ENCODE measurements at regions not wholly inside any gene's neighbourhood (a gene's known extent, or its start where the extent isn't known, plus 50 kb on each side); places are given as distances from the start of the nearest gene placed in this dataset.
A peak's percentile ranks its signal among the peaks of the same experiment; 100 is the strongest.

DNA sequence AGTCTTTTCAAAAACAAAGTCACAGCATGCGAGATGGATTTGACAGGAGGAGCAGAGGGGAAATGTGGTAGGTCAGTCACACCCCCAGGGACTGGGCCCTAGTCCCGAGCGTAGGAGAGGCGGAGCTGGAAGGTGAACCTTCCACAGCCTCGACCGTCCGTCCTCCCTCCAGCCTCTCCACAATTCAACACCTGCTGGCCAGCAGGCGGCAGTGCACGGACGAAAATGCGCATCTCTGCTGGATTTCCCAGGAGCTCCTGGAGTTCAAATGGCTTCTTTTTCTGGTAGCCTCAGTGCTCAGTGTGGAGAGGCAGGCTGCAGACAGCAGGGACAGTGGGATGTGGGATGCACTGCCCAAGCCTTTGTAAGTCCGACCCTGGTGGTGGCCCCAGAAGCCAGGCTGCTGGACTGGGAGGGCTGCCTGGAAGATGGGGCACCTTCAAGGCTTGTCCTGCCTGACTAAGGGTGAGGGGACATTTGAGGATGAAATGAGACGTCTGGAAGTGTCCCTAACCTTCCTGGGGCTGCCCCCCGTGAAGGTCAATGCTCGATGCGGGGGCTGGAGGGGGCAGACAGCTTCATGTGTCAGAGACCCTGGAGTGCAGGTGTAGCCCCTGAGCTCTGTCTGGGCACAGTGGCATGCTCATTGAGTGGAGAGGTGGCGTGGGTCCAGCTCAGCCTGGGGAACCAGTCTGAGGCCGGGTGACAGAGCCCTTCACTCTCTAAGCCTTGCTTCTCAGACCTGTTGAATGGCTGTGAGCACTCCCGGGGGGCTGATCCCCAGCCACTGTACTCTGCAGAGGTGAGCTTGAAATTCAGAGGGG is 189.5 kb downstream of the TFCP2L1 start:
- DNase-seq (ENCODE audit: low spot score) = peak; percentile 47

DNA sequence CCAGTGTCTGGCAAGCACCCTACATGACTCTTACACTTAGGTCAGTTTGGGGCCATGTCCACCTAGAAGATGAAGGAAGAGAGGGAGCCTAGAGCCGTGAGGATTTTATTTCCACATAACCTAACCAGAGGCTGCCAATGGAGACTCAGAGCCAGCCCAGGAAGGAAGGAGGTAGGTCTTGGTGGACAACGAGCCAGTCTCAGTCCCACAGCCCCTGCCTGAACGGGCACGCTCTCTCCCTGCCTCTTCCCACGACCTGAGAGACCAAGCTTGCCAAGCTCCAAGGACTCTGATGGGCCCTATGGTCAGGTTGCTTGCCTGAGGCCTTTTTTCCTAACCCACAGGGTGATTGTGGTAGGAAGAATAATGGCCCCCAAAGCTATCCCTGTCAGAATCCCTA is 188.4 kb downstream of the TFCP2L1 start:
- no peak for DNase-seq (ENCODE audit: low spot score)

DNA sequence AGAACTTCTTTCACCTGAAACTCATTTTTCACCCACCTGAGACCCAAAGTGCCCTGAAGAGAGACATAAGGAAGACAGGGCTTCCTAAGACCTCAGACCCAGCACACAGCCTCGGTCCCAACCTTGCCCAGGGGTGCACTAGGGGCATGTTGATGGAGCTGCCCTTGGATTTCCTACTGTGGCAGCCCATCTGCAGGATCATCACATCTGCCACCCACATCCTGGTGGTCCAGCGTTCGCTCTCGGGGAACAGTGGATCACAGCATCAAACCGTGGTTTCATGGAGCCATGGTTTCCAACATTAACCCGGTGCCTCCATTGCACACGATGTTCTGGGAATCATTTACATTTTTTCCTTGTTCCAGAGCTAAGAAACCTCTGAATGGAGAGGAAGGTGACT is 186.4 kb downstream of the TFCP2L1 start:
- DNase-seq (ENCODE audit: low spot score) = no peak

DNA sequence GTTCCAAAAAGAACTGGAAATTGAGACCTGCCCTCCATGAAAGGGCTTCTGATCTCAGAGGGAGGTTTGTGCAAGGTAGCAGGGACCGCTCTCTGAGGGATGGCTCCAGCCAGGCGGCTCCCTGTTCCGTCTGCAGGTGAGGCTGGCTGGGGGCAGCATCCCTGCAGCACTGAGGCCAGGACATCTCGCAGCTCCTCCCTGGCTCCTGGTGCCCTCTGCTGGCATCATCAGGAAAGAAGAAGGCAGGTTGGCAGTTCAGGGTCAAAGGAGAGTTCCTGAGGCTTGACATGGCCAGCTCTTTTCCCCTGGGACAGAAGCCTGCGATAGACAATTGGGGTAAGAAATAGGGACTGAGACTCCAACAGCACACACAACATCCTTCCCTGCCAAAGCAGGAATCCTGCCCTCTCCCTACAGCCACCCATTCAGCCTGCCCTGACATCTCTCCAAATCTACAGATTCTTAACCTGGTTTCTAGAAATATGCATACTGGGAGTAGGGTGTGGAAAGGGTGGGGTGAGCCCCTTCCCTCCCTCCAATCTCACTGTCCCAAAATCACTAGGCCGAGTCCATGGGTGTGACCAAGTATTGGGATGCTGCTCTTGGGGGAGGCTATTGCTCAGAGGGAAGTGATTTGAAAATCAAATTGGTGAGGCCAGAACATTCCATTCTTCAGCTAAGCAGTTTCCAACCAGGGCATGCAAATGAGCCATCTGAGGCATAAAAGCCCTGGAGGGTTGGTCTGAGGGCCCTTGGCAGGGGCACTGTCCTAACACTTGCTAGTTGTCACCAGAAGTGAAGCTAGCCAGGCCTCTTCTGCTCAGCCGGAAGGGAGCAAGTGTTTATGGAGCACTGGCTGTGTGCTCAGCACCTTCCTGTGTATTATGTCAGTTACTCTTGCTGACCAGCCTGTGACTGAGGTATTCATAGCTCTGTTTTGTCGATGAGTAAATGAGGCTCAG is 185.4 kb downstream of the TFCP2L1 start:
- peak; percentile 55 for DNase-seq (ENCODE audit: low spot score)

DNA sequence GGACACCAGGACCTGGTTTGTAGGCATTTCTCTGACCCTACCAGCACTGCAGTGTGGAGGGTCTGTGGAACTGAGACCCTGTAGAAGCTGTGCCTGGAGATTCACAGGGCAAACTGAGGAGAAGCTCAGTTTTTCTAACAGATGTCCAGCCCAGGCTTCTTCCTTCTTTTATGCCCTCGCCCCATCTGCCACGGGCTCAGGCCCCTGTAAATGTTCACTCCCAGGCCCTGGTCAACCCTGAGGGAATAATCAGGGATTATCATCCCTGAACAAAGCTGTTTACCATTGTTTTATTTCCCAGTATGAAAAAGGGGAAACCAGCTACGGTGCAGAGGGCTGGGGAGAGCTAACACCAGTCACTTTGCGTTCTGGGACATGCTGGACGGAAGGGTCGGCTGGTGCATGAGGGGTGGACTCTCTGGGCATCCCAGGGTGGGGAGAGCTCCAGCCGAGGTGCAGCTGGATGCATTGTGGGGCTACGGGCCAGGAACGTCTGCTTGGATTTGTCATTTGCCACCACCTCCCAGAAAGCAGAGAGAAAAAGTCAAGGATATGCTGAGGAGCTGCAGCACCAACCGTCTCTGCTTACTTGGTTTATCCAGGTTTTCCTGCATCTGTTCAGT is 183.8 kb downstream of the TFCP2L1 start:
- no peak for DNase-seq (ENCODE audit: low spot score)

DNA sequence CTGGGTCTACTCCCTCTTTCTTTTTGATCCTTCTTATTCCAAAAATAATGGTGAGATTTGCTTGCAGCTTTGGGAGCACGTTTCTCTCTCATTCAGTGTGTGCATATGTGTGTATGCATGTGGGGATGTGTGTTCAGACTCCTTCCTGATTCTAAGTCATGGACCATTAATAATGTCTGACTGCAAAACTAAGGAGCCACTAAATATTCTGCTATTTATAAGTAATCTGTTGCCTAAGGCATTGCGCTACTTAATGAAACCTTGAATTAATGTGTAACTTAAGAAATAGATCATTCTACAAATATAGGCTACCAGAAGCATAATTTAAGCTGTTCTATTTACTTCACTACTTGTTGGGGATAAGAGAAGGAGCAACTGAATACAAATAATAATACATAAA is 182.1 kb downstream of the TFCP2L1 start:
- DNase-seq (ENCODE audit: low spot score) = no peak

DNA sequence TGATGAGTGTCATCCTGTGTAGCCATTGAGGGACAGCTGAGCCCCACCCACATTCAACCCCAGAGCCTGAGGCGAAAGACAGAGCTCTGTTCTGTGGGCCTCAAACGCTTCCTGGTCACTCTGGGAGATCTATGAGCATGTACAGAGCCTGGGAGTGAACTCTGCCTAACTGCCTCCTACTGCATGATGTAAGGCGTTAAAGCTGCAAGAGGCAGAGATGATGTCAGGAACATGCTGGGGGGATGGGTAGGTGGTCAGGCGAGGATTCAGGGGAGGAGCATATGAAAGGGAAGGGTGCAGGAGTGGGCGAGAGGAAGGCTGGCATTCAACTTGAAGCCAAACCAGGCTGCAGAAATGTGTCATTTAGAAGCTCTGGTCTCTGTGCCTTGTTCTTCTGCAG is 181.0 kb downstream of the TFCP2L1 start:
- no peak for DNase-seq (ENCODE audit: low spot score)

DNA sequence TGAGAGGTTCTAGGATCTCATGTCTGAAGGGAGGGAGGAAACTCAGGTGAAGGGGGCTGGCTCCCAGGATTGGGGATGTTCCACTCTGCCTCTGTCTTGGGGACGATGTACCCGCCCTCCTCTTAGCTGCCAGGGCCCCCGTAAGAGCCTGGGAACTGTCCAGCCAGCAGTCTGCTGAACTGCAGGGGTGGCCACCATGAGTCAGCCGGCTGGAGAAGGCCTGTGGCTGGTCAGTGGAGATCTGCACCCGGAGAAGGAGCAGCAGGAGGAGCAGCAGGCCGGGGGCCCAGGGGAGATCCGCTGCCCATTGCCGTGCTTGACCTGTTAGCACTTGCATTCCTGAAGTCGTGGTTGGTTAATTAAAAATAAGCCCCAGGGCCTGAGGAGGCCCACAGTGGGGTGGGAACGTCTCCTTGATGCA is 180.3 kb downstream of the TFCP2L1 start:
- no peak for DNase-seq (ENCODE audit: low spot score)

DNA sequence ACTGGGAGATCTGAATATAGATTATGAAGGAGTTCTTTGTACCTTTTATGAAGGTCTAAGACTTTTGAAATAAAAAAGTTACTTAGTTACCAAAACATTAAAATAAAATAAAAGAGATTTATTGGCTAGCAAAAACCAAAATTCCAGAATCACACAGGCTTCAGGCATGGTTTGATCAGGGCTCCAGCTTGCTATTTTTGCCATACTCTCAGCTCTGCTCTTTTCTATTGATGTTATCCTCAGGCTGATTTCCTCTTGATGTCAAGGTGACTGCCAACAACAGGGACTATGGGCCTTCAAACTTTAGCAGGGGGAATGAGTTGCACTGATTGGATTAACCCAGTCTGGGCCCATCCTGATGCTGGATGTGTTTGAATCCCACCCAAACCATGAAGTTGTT is 174.1 kb downstream of the TFCP2L1 start:
- DNase-seq (ENCODE audit: low spot score) = no peak

DNA sequence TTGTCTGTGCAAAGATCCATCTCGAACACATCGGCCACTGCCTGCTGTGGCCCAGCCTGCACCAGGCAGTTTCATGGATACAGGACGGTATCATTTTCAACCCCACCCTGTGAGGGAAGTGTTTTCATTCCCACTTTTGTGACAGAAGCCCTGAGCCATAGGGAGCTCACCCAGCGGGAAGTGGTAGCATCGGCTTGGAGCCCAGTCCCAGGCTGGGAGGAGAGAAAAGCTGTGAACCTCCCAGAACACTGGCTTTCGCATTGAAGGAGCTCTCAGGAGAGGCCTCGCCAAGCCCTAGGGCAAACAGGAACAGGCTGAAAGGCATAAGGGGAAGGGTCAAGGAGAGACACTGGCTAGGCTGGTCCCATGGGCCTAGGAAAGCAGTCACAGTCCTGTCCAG is 166.1 kb downstream of the TFCP2L1 start:
- DNase-seq (ENCODE audit: low spot score) = no peak

DNA sequence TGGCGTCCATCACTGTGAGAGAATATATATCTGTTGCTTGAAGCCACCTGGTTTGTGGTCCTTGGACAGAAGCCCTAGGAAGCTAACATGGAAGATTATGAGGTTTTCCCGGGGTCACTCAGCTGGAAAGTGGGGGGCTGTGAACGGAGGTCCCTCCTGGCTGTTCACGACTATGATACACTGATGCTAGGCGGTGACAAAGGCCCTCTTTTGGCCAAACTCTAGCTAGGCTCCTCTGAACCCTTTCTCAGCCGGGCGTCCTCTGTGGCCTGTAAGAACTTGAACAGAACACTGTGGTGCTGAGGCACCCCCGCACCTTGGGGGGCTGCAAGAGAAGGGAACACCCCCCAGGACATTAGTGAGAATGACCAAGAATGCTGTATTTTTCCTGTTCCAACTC is 164.6 kb downstream of the TFCP2L1 start:
- no peak for DNase-seq (ENCODE audit: low spot score)

DNA sequence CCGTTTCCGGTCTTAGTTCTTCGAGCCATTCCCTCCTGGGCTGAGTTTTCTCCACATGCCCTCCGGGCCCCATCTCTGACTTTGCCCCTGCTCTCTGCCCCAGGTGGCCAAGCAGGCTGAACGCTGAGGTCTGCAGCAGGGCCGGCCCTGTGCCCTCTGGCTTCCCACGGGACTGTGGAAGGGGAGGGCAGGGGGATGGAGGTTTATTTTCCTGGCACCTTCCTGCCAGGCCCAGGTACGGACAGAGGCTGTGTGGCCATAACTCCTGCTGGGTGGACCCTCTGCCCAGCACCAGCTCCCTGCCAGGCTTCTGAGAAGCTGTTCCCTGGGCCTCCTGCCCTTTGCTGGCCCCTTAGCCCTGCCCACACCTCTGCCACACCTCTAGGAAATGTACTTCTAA is 164.0 kb downstream of the TFCP2L1 start:
- no peak for DNase-seq (ENCODE audit: low spot score)

DNA sequence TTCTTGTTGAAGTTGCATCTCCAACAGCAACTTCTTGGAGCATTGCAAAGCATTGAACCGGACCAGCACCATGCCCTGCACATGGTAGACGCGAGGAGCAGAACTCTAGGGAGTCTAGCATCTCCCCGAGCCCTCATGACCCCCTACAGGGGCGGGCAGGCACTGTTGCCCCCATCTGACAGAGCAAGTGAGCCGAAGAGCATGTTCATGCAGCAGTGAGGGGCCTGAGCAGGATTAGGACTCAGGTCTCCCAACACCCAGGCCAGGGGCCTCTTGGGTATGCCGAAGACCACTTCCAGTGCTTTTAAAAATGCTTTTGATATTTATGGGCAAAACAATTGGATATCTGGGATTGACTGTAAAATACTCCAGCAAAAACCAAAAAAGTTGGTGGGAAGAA is 163.3 kb downstream of the TFCP2L1 start:
- no peak for DNase-seq (ENCODE audit: low spot score)

DNA sequence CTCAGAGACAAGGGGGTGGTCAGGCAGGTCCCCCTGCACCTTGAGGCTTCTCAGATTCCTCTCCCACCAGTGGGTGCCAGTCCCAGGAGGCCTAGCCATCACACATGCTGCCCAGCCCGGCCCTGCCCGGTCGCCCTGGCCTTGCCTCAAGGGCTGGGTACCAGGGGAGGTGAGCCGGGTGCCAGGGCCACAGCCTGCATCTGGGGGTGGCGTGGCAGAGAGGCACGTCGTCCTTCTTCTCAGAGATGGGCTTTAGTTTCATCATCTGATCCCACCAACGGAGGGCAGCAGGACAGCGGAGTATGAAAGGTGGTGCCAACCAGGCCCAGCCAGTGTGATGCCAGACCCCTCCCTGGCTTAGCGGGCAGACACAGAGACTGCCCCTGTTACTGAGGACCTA is 161.7 kb downstream of the TFCP2L1 start:
- no peak for DNase-seq (ENCODE audit: low spot score)

DNA sequence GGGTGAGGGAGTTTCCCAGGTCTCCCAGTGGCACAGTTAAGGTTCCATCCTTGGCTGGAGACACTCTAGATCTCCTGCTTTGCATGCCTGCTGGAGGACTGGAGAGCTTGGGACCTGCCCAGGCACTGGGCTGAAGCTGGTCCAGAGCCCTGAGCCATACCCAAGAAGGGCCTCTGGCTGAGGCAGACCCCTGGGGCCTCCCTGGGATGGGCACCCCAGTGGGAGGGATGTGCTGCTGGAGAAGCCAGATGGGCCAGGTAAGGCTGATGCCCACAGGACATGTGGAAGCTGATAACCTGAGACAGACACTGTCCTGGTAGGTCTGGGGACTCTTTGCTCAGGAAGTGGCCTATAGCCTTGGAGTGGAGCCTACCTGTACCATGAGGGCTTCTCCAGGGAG is 160.7 kb downstream of the TFCP2L1 start:
- DNase-seq (ENCODE audit: low spot score) = no peak

DNA sequence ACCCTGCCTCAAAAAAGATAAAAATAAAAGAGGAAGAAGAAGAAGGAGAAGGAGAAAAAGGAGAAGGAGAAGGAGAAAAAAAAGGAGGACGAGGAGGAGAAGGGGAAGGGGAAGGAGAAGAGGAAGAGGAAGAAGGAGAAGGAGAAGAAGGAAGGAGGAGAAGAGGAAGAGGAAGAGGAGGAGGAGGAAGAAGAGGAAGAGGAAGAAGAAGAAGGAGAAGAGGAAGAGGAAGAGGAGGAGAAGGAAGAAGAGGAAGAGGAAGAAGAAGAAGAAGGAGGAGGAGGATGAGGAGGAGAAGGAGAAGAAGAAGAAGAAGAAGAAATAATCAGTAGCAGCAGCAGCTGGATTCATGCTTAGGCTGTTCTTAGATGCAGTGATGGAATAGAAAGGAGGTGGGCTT is 159.7 kb downstream of the TFCP2L1 start:
- no peak for DNase-seq (ENCODE audit: low spot score)

DNA sequence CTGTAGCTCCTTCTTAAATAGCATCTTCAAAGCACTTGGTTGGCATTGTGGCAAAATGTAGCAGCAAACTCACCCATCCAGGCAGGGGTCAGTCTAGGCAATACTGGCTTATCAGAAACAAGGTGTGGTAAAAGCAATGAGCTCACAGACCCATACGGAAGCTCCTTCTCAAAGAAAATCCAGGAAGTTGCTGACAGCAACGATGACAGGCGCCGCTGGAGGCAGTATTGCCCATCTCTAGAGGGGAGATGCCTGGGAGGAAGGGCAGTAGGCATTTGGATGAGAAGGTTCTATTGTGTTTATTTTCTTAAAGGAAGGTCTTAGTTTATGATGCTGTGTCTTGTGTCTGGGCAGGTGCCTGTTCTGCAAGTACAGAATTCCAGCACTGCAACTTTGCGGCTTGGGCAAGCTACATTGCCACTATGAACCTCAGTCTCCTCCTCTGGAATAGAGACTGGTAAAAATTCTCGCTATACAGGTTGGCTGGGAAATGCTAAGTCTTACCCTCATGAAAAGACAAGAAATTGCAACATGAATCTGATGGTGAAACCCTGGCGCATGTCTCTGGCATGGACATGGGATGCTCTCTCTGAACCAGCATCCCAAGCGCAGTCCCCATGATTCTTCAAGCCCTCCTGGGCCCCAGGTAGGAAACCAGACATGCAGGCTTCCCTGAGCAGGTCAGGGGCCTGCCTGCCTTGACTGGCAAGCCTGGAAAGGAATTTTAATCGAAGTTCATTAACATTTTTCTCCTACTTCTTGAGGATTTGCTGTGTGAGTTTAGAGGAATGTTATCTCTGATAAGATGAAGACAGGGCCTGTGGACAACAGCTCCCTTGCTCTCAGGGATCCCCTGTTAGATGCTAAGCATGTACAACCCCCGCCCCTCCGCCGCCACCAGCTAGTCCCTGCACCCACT is 156.0 kb downstream of the TFCP2L1 start:
- peak; percentile 35 for DNase-seq (ENCODE audit: low spot score)

DNA sequence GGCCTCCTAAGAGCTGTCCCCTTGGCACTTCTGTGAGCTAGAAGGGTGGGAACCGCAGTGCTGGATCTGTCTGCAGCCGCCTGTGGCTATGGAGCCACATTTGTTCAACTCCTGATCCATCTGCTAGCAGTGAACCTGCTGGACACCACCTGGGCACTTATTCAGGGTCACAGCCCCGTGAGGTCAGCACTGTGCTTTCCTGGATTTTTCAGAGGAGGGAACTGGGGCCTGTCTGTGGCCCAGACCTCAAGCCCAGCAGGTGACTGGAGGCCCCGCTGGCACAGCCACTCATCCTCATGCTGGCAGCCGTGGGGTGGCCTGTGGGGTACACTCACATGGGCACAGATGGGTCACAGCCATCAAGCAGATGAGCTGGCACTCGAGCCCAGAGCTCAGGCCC is 155.3 kb downstream of the TFCP2L1 start:
- DNase-seq (ENCODE audit: low spot score) = no peak

DNA sequence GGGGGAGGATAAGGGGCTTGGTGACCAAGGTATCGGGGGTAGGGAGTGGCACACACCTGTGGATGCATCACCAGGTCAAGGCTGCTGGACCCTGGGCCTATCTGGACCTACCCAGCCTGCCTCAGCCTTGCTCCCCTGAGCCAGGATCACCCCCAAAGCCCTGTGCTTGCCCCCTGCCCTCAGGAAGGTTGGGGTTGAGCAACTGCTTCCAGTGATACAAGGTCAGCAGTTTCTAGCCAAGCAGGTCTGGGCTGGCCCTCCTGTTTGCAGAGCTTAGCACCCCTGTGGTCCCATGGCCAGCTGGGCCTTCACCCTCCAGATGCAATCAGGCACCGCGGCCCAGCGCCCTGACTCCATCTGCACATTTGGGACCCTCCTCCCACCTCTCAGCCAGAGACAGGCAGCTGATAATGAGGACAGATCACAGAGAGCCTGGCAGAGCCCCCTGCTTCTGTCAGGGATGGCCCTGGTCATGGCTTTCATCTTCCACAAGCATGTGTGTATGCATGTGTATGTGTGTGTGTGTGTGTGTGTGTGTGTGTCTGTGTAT is 154.6 kb downstream of the TFCP2L1 start:
- DNase-seq (ENCODE audit: low spot score) = no peak

DNA sequence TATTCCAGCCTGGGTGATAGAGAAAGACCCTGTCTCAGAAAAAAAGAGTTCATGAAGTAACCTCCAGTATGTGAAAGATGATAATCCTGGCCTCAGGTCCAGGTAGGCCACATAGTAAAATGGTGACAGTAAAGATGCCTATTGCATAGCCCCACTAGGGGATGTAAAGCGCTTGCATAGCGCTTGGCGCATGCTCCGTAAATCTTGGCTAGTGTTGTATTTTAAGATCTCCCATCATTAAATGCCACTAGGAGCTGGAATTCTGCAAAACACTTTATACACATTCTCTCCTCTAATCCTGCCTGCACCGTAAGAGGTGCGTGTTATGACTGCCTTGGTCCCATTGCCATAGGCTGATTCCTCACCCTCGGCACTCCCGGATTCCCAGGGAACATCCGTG is 153.6 kb downstream of the TFCP2L1 start:
- DNase-seq (ENCODE audit: low spot score) = no peak

DNA sequence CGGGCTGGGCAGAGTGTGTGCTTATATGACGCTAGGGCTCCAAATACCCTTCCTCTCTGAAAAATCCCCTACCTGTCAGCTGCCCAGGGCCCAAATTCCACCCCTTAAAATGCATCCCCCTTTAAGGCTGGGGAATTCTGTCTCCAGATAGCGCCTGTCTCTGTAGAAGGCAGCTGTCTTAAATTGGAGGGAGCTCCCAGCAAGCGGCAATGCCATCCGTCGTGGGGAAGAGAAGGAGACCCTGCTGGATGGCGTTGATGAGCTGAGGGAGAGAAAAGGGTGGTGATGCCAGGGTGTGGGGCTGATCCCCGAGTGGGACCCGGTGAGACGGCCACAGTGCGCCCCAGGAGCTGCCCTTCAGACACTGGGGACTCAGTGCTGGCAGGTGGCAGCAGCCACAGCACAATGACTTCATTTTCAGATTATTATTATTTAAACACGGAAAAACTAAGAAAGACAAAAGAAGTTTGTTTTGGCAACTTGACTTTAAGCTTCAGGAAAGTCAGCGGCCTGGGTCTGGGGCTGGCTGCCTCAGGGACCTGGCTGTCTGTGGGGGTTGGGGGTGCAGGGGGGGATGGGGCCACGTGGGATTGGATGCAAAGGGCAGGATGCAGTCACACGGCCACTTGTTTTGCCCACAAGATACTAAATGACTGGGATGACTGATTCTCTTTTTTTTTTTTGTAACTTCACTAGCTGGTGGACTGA is 152.8 kb downstream of the TFCP2L1 start:
- no peak for DNase-seq (ENCODE audit: low spot score)

All from globus pallidus (tissue), 1 donor.